ENCODE measurements at regions not wholly inside any gene's neighbourhood (a gene's known extent, or its start where the extent isn't known, plus 50 kb on each side); places are given as distances from the start of the nearest gene placed in this dataset.

DNA sequence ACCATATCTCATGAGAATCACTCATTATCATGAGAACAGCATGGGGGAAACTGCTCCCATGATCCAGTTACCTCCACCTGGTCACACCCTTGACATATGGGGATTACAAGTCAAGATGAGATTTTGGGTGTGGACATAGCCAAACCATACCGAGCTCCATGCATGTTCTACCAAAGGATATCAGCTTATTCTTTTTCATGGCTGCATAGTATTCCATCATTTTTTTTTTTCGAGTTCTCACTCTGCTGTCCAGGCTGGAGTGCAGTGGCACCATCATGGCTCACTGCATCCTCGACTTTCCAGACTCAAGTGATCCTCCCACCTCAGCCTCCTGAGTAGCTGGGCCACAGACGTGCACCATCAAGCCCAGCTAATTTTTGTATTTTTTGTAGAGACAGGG, 668.3 kb downstream of the GATA3 start:
- Histone ChIP-seq H3K4me1 (no peaks in the 10 kb centered on the region), H3K27ac (no peak overlapping the region), H3K27me3 (no peaks in the 10 kb centered on the region), H3K4me3 (no peak overlapping the region), H3K36me3 (no peaks in the 10 kb centered on the region), H3K9me3 (peaks cover 5% of the 10 kb centered on the region)
- DNase-seq (ENCODE audit: extremely low spot score in 2 of 2): no peak
- intact Hi-C loops (cut with DNase I): no loop called here
- TF ChIP-seq, protein P1, sequence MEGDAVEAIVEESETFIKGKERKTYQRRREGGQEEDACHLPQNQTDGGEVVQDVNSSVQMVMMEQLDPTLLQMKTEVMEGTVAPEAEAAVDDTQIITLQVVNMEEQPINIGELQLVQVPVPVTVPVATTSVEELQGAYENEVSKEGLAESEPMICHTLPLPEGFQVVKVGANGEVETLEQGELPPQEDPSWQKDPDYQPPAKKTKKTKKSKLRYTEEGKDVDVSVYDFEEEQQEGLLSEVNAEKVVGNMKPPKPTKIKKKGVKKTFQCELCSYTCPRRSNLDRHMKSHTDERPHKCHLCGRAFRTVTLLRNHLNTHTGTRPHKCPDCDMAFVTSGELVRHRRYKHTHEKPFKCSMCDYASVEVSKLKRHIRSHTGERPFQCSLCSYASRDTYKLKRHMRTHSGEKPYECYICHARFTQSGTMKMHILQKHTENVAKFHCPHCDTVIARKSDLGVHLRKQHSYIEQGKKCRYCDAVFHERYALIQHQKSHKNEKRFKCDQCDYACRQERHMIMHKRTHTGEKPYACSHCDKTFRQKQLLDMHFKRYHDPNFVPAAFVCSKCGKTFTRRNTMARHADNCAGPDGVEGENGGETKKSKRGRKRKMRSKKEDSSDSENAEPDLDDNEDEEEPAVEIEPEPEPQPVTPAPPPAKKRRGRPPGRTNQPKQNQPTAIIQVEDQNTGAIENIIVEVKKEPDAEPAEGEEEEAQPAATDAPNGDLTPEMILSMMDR (IDR thresholded peaks at IDR 0.05): no peak
- TF ChIP-seq POLR2AphosphoS5 (IDR thresholded peaks at IDR 0.05; ENCODE audit: insufficient read depth in 1 of 2, low read depth in 1 of 2): no peak
- no peak for TF ChIP-seq POLR2A (IDR thresholded peaks at IDR 0.05)

DNA sequence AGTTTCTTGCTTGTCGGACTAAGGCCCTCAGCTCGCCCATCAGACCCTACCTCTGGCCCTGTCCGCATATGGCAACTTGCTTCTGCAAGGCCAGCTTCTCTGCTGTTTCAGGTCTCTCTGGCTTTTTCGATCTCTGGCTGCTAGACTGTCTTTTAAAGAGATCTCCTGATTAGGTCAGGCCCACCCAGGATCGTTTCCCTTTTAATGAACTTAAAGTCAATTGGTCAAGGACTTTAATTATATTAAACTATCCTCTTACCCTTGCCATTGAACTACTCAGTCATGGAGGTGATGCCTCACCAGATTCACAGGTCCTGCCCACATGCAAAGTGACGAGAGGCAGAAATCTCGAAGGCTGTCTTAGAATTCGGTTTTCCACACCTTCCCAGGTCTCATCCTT, 670.9 kb downstream of the GATA3 start:
- TF ChIP-seq POLR2A (IDR thresholded peaks at IDR 0.05): no peak
- TF ChIP-seq, protein P1 (IDR thresholded peaks at IDR 0.05): no peak
- intact Hi-C loops (cut with DNase I): no loop called here
- Histone ChIP-seq H3K27ac (no peak overlapping the region), H3K27me3 (no peaks in the 10 kb centered on the region), H3K9me3 (no peaks in the 10 kb centered on the region), H3K36me3 (no peaks in the 10 kb centered on the region), H3K4me3 (no peak overlapping the region), H3K4me1 (no peaks in the 10 kb centered on the region)
- no peak for DNase-seq (ENCODE audit: extremely low spot score in 2 of 2)

DNA sequence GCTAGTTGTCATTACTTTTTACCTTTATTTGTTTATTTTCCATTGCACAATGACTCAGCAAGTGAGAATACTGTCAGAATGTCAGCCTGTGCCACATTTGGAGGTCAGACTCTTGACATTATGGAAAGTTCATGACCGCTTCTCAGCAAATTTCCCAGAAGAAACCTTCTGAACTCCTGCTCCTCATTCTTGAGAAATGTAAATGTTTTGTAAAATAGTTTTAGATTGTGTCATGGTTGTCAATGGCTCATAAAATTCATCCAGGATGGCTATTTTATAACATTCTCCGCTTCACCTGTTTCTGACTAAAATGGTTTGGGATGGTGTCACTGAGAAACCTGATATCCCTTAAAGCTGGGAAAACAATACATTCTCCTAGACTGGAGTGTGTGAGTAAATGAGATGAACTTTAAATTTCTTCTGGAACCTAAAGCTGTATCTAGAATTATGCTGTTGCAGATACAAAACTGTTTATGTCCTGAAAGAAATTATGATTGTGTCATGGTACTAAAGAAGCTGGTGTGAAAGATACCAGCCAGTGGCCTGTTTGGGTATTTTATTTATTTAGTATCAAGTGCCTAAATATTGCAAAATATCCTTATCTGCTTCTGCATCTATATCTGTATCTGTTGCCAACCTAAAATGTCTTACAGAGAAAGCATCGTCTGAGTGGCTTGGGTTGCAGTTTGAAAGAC, 671.7 kb downstream of the GATA3 start:
- no peak overlapping the region for H3K27ac ChIP-seq
- no peaks in the 10 kb centered on the region for H3K4me1 ChIP-seq
- H3K9me3 ChIP-seq: no peaks in the 10 kb centered on the region
- no peak for TF ChIP-seq POLR2A (IDR thresholded peaks at IDR 0.05)
- TF ChIP-seq, protein P1 (IDR thresholded peaks at IDR 0.05): no peak
- TF ChIP-seq POLR2AphosphoS5 (IDR thresholded peaks at IDR 0.05; ENCODE audit: insufficient read depth in 1 of 2, low read depth in 1 of 2): no peak
- no peak for DNase-seq (ENCODE audit: extremely low spot score in 2 of 2)
- no peaks in the 10 kb centered on the region for H3K27me3 ChIP-seq
- no peaks in the 10 kb centered on the region for H3K36me3 ChIP-seq
- H3K4me3 ChIP-seq: no peak overlapping the region
- intact Hi-C loops (cut with DNase I): no loop called here

DNA sequence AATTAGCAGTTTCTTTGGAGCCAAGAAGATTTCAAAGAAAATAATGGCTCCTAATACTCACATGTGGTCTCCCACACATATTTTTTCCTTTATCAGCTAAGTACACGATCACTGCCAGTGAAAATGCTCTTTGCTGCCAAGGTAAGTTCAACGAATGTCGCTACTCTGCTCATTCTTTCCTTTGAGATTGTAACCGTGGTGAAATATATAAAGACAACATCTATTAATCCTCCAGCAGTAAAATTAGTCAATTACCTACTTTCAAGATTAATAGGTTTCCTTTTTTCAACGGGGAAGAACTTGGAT, 672.2 kb downstream of the GATA3 start:
- TF ChIP-seq, protein P1 (IDR thresholded peaks at IDR 0.05): no peak
- TF ChIP-seq POLR2A (IDR thresholded peaks at IDR 0.05) (no peak), POLR2AphosphoS5 (IDR thresholded peaks at IDR 0.05; ENCODE audit: insufficient read depth in 1 of 2, low read depth in 1 of 2) (no peak)

DNA sequence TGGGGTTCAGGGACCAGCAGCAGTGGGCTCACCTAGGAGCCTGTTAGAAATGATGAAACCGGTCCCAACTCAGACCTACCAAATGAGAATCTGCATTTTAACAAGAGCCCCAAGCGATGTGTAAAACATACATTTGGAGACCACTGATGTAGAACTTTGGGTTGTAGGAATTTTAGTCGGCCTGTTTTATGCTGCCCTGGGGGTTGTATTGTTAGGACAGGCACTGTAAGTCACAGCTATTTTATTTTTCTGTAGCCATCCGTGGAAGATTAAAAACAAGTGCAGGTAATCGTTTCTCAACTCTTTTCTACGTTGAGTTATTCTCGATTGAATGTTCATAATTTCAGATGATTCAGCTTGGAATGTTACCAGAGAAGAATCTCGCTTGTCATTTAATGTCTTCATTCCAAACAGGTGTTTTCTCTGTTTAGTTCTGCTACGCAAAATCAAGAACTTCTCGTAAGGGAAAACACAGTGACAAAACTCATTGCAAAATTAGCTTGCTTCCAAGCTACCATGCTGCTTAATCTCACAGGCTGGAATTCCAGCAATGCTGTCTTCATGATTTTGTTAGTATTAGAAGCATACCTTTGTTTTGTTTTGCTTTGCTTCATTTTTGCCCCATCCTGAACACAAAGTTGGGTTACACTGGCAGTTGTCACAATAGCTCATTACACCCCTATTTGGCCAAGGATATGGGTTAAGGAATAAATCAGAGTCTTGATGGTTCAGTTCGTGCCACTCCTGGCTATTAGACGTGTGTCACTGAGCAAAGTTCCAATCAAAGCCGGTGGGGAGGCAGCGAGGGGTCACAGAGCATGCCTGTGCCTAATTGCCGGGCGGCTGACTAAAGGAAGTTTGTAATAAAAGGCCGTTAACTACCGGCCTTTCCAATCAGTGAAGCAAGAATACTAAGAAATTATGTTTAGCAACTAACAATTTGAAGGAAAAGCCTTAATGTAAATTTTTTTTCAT, 676.9 kb downstream of the GATA3 start:
- TF ChIP-seq POLR2AphosphoS5 (IDR thresholded peaks at IDR 0.05; ENCODE audit: insufficient read depth in 1 of 2, low read depth in 1 of 2): no peak
- no peaks in the 10 kb centered on the region for H3K27me3 ChIP-seq
- intact Hi-C loops (cut with DNase I): no loop called here
- no peaks in the 10 kb centered on the region for H3K9me3 ChIP-seq
- no peak overlapping the region for H3K27ac ChIP-seq
- H3K36me3 ChIP-seq: no peaks in the 10 kb centered on the region
- DNase-seq (ENCODE audit: extremely low spot score in 2 of 2): no peak
- no peaks in the 10 kb centered on the region for H3K4me1 ChIP-seq
- H3K4me3 ChIP-seq: no peak overlapping the region

More for the DNA sequence above, 672.2 kb downstream of the GATA3 start:
- H3K4me1 ChIP-seq: no peaks in the 10 kb centered on the region
- no peaks in the 10 kb centered on the region for H3K36me3 ChIP-seq
- H3K9me3 ChIP-seq: no peaks in the 10 kb centered on the region
- intact Hi-C loops (cut with DNase I): no loop called here
- H3K27me3 ChIP-seq: no peaks in the 10 kb centered on the region
- H3K27ac ChIP-seq: no peak overlapping the region
- no peak overlapping the region for H3K4me3 ChIP-seq
- DNase-seq (ENCODE audit: extremely low spot score in 2 of 2): no peak
